GM12865 (cell line): ENCODE measurements at regions not wholly inside any gene's neighbourhood (a gene's known extent, or its start where the extent isn't known, plus 50 kb on each side); places are given as distances from the start of the nearest gene placed in this dataset.

Experiments used
- DNase-seq: peaks from one replicate; pipeline ENCODE4 v3.0.0; 2010; ENCODE audit warnings: low read depth
- H3K4me3 ChIP-seq: 2 replicates; pipeline ENCODE4 v1.5.1; 2011; ENCODE audit warnings: mild to moderate bottlenecking, low read depth, low read length, control low read depth
- TF ChIP-seq, protein P1 (sequence below): IDR thresholded peaks from 2 replicates; pipeline ENCODE4 v1.5.1; 2011; ENCODE audit warnings: low read length, control low read depth, low read depth, inconsistent platforms; ENCODE audit not compliant: insufficient read depth; ENCODE audit errors: missing control alignments

- TF ChIP-seq, protein P1, sequence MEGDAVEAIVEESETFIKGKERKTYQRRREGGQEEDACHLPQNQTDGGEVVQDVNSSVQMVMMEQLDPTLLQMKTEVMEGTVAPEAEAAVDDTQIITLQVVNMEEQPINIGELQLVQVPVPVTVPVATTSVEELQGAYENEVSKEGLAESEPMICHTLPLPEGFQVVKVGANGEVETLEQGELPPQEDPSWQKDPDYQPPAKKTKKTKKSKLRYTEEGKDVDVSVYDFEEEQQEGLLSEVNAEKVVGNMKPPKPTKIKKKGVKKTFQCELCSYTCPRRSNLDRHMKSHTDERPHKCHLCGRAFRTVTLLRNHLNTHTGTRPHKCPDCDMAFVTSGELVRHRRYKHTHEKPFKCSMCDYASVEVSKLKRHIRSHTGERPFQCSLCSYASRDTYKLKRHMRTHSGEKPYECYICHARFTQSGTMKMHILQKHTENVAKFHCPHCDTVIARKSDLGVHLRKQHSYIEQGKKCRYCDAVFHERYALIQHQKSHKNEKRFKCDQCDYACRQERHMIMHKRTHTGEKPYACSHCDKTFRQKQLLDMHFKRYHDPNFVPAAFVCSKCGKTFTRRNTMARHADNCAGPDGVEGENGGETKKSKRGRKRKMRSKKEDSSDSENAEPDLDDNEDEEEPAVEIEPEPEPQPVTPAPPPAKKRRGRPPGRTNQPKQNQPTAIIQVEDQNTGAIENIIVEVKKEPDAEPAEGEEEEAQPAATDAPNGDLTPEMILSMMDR: no peak
- no peak for DNase-seq
- no peak overlapping the region for H3K4me3 ChIP-seq
These were observed 53.5 kb downstream of the ZNF608 start for GRCh38 chr5:124692950-124693349.

DNA sequence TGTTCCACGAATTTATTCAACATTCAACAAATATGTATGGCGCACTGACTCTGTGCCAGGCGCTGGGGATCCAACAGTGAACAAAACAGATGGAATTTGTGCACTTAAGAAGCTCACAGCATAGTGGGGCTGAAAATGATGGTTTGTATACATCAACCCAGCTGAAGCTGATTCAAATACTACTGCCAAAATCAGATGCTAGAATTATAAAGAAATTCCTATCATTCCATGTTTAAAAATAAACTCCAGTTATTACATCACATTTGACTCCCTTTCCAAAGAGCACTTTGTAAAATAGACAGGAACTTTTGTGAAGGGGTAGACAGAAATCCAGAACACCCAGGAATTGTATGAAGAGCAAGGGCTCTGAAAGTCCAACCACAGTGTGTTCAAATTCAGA is 54.1 kb downstream of the ZNF608 start:
- TF ChIP-seq, protein P1: no peak
- DNase-seq: no peak
- H3K4me3 ChIP-seq: no peak overlapping the region

GRCh38 chr5:124689653-124690052 is 56.8 kb downstream of the ZNF608 start:
- no peak for DNase-seq

GRCh38 chr5:124686239-124687004 is 60.0 kb downstream of the ZNF608 start:
- TF ChIP-seq, protein P1: no peak
- no peak overlapping the region for H3K4me3 ChIP-seq
- DNase-seq: no peak

More at GRCh38 chr5:124689653-124690052, 56.8 kb downstream of the ZNF608 start:
- no peak overlapping the region for H3K4me3 ChIP-seq
- TF ChIP-seq, protein P1: no peak

GRCh38 chr5:124685404-124685930 is 61.0 kb downstream of the ZNF608 start:
- TF ChIP-seq, protein P1: no peak
- no peak overlapping the region for H3K4me3 ChIP-seq
- DNase-seq: no peak

- no peak for DNase-seq
- H3K4me3 ChIP-seq: no peak overlapping the region
- TF ChIP-seq, protein P1: no peak
These were observed 62.4 kb downstream of the ZNF608 start for GRCh38 chr5:124683917-124684555.
